ENCODE measurements at regions not wholly inside any gene's neighbourhood (a gene's known extent, or its start where the extent isn't known, plus 50 kb on each side); places are given as distances from the start of the nearest gene placed in this dataset.

DNA sequence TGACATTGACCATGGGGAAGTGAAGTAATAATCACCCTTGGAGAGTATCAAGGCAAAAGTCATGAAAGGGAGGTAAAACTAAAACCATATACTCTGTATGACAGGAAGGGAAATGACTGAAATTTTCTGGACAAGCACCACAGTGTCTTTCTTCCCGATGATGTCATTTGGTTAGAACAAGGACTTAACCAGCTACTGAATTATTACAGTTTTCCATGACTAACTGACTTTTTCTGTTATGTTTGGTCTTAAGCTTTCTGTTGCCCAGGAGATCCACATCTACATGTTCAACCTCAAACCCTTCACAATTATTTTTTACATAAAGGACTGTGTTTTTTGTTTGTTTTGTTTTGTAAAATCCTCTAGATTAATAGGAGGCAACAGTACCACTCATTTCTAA is 191.9 kb upstream of the IL12A start:
- TF ChIP-seq, protein P1, sequence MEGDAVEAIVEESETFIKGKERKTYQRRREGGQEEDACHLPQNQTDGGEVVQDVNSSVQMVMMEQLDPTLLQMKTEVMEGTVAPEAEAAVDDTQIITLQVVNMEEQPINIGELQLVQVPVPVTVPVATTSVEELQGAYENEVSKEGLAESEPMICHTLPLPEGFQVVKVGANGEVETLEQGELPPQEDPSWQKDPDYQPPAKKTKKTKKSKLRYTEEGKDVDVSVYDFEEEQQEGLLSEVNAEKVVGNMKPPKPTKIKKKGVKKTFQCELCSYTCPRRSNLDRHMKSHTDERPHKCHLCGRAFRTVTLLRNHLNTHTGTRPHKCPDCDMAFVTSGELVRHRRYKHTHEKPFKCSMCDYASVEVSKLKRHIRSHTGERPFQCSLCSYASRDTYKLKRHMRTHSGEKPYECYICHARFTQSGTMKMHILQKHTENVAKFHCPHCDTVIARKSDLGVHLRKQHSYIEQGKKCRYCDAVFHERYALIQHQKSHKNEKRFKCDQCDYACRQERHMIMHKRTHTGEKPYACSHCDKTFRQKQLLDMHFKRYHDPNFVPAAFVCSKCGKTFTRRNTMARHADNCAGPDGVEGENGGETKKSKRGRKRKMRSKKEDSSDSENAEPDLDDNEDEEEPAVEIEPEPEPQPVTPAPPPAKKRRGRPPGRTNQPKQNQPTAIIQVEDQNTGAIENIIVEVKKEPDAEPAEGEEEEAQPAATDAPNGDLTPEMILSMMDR (conservative IDR thresholded peaks at IDR 0.05; ENCODE audit: low read depth, low read length), result no peak
- no peak overlapping the region for H3K4me3 ChIP-seq (ENCODE audit: low read length)
- no peak for DNase-seq (ENCODE audit: low read depth)

DNA sequence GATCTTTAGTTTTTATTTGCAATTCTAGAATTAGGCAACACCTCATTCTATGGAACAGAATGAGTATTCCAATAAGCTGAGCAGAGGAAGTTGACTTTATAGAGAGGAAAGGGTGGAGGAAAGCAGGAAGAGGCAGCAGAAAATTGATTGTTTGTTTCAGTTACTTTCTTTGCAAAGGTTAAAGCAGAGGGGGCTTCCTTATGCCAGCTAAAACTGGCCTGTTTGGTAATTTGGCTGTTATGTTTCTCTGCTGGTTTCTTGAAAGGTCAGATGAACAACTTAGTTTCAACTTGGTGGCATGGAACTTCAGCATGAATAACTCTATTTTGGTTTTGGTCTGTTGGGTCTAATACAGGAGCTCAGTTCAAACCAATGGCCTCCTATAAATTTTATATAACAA is 190.9 kb upstream of the IL12A start:
- H3K4me3 ChIP-seq (ENCODE audit: low read length), result no peak overlapping the region
- DNase-seq (ENCODE audit: low read depth), result no peak
- TF ChIP-seq, protein P1 (conservative IDR thresholded peaks at IDR 0.05; ENCODE audit: low read depth, low read length), result no peak

DNA sequence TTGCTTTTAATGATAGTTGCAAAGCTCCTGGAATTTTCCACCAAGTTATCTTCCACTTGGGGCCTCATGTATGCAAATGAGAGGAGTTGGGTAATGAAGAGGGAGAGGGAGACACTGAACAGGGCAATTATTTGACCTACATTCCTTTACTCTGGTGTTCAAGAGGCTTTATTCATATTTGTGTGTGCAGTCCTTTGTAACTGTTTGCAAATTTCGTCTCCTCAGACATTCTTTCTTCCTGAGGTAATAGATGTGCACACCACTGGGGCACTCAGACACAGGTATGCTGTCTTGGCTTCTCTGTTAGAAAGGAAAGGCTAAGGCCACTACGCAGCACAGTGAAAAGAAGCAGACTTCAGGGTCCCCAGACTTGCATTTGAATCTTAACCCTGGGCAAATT is 189.7 kb upstream of the IL12A start:
- no peak for DNase-seq (ENCODE audit: low read depth)
- no peak overlapping the region for H3K4me3 ChIP-seq (ENCODE audit: low read length)
- TF ChIP-seq, protein P1 (conservative IDR thresholded peaks at IDR 0.05; ENCODE audit: low read depth, low read length), result no peak

- TF ChIP-seq, protein P1 (conservative IDR thresholded peaks at IDR 0.05; ENCODE audit: low read depth, low read length), result no peak
- no peak overlapping the region for H3K4me3 ChIP-seq (ENCODE audit: low read length)
- DNase-seq (ENCODE audit: low read depth), result no peak
These were observed 188.0 kb upstream of the IL12A start for GRCh38 chr3:159800434-159801155.

DNA sequence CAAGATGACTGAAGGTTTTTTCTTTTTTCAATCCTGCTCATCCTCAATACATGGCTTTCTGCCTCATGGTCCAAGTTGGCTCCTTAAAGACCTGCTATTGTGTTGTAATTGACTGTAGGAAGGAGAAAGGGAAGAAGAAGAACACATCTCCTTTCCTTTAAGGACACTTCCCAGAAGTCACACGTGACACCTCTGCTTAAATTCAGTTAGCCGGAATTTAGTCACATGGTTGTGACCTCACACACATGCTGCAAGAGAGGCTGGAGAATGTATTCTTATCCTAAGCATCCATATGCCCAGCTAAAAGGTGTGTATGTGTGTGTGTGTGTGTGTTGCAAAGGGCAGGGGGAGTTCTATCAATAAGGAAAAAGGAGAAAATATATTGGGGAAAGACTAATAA is 185.8 kb upstream of the IL12A start:
- DNase-seq (ENCODE audit: low read depth), result no peak
- TF ChIP-seq, protein P1 (conservative IDR thresholded peaks at IDR 0.05; ENCODE audit: low read depth, low read length), result no peak

GRCh38 chr3:159803459-159803858 is 185.2 kb upstream of the IL12A start:
- no peak overlapping the region for H3K4me3 ChIP-seq (ENCODE audit: low read length)
- DNase-seq (ENCODE audit: low read depth), result no peak
- TF ChIP-seq, protein P1 (conservative IDR thresholded peaks at IDR 0.05; ENCODE audit: low read depth, low read length), result no peak

More for the DNA sequence above, 185.8 kb upstream of the IL12A start:
- no peak overlapping the region for H3K4me3 ChIP-seq (ENCODE audit: low read length)

- DNase-seq (ENCODE audit: low read depth), result peak; percentile 63
- H3K4me3 ChIP-seq (ENCODE audit: low read length), result no peak overlapping the region
- TF ChIP-seq, protein P1 (conservative IDR thresholded peaks at IDR 0.05; ENCODE audit: low read depth, low read length), result peak; percentile 98
These were observed 183.8 kb upstream of the IL12A start for GRCh38 chr3:159804726-159805410.
